NCI-H2081 (cell line): ENCODE measurements at regions not wholly inside any gene's neighbourhood (a gene's known extent, or its start where the extent isn't known, plus 50 kb on each side); places are given as distances from the start of the nearest gene placed in this dataset.
"Not testable (repeated sequence)": the region's sequence is repeated elsewhere in the genome, so short reads cannot be mapped to it uniquely, and the experiment has no call there.

Experiments
- DNase-seq, 2 experiments: peaks; one replicate each; lab custom pipeline; 2025; lab: John Stamatoyannopoulos, UW

GRCh38 chr12:31162896-31163560 lies 89.4 kb downstream of the DDX11 start:
- DNase-seq = not testable (repeated sequence)

- DNase-seq = not testable (repeated sequence)
These were observed 100.6 kb downstream of the DDX11 start for GRCh38 chr12:31174293-31174692.

- DNase-seq = not testable (repeated sequence)
These were observed 103.9 kb downstream of the DDX11 start for GRCh38 chr12:31177514-31177913.

- DNase-seq = not testable (repeated sequence)
These were observed 105.2 kb downstream of the DDX11 start for GRCh38 chr12:31178875-31179274.

- DNase-seq = not testable (repeated sequence)
These were observed 106.1 kb downstream of the DDX11 start for GRCh38 chr12:31179627-31180237.

GRCh38 chr12:31182571-31182970 lies 108.9 kb downstream of the DDX11 start:
- DNase-seq = not testable (repeated sequence)

- not testable (repeated sequence) for DNase-seq
These were observed 109.4 kb downstream of the DDX11 start for GRCh38 chr12:31183107-31183506.

GRCh38 chr12:31183899-31184298 lies 110.2 kb downstream of the DDX11 start:
- DNase-seq = not testable (repeated sequence)

GRCh38 chr12:31184667-31185066 lies 111.0 kb downstream of the DDX11 start:
- not testable (repeated sequence) for DNase-seq

GRCh38 chr12:31192689-31193088 lies 119.0 kb downstream of the DDX11 start:
- not testable (repeated sequence) for DNase-seq

GRCh38 chr12:31195620-31196019 lies 122.0 kb downstream of the DDX11 start:
- DNase-seq = not testable (repeated sequence)

GRCh38 chr12:31199476-31199875 lies 125.8 kb downstream of the DDX11 start:
- DNase-seq = not testable (repeated sequence)

- no peak for DNase-seq
These were observed 124.6 kb downstream of the SINHCAF start for GRCh38 chr12:31201382-31201781.

- DNase-seq = no peak
These were observed 122.7 kb downstream of the SINHCAF start for GRCh38 chr12:31203261-31203660.

- DNase-seq = no peak
These were observed 120.9 kb downstream of the SINHCAF start for GRCh38 chr12:31205054-31205453.

GRCh38 chr12:31206038-31206670 lies 119.8 kb downstream of the SINHCAF start:
- no peak for DNase-seq

GRCh38 chr12:31207799-31208465 lies 118.0 kb downstream of the SINHCAF start:
- DNase-seq = no peak

GRCh38 chr12:31210104-31210503 lies 115.8 kb downstream of the SINHCAF start:
- DNase-seq = no peak

GRCh38 chr12:31210541-31210940 lies 115.4 kb downstream of the SINHCAF start:
- DNase-seq = no peak

GRCh38 chr12:31214626-31215517 lies 111.1 kb downstream of the SINHCAF start:
- no peak for DNase-seq

- peak in 1 of 2 experiments; percentile 21 for DNase-seq
These were observed 110.3 kb downstream of the SINHCAF start for GRCh38 chr12:31215518-31216232.
